Neural progenitor cell (in vitro differentiated cells): ENCODE measurements at regions not wholly inside any gene's neighbourhood (a gene's known extent, or its start where the extent isn't known, plus 50 kb on each side); places are given as distances from the start of the nearest gene placed in this dataset.

Experiments
- DNase-seq: peaks from one replicate; pipeline ENCODE4 v3.0.0-alpha.2; 2016; ENCODE audit warnings: low spot score
- H2AFZ ChIP-seq: fragments of 200-600 bp; sonication (generic); replicated peaks from 2 replicates; pipeline ENCODE4 v1.6.1; 2016; ENCODE audit warnings: antibody characterized with exemption
- H3F3A ChIP-seq: fragments of 200-600 bp; sonication (generic); 2 replicates; pipeline ENCODE4 v1.6.1; 2016; ENCODE audit warnings: antibody characterized with exemption, low read depth
- H3K27ac ChIP-seq: fragments of 200-600 bp; sonication (generic); 2 replicates; pipeline ENCODE4 v1.5.1; 2016; ENCODE audit warnings: mild to moderate bottlenecking
- H3K27me3 ChIP-seq: fragments of 200-600 bp; sonication (generic); 2 replicates; pipeline ENCODE4 v1.6.1; 2016; ENCODE audit warnings: mild to moderate bottlenecking, moderate library complexity
- H3K36me3 ChIP-seq: fragments of 200-600 bp; sonication (generic); 2 replicates; pipeline ENCODE4 v1.5.1; 2016
- H3K4me1 ChIP-seq: fragments of 200-600 bp; sonication (generic); 2 replicates; pipeline ENCODE4 v1.6.1; 2016; ENCODE audit warnings: mixed run types
- H3K4me2 ChIP-seq: fragments of 200-600 bp; sonication (generic); 2 replicates; pipeline ENCODE4 v1.6.1; 2016
- H3K4me3 ChIP-seq: fragments of 200-600 bp; sonication (generic); 2 replicates; pipeline ENCODE4 v1.5.1; 2016
- H3K79me2 ChIP-seq: fragments of 200-600 bp; sonication (generic); 2 replicates; pipeline ENCODE4 v1.6.1; 2016; ENCODE audit warnings: low read depth
- H3K9ac ChIP-seq: fragments of 200-600 bp; sonication (generic); 2 replicates; pipeline ENCODE4 v1.6.1; 2016
- H3K9me3 ChIP-seq: fragments of 200-600 bp; sonication (generic); 2 replicates; pipeline ENCODE4 v1.5.1; 2016; ENCODE audit warnings: low read depth
- H4K20me1 ChIP-seq: fragments of 200-600 bp; sonication (generic); 2 replicates; pipeline ENCODE4 v1.6.1; 2016; ENCODE audit warnings: low read depth
- H3K27ac Mint-ChIP-seq: 3 replicates; pipeline ENCODE4 v1.8.0; 2021; ENCODE audit warnings: mixed read lengths
- H3K27me3 Mint-ChIP-seq: 2 replicates; pipeline ENCODE4 v1.8.0; 2022; ENCODE audit warnings: low read depth, mild to moderate bottlenecking, inconsistent platforms, moderate library complexity, mixed read lengths; ENCODE audit not compliant: insufficient read depth
- H3K36me3 Mint-ChIP-seq: 3 replicates; pipeline ENCODE4 v1.8.0; 2021; ENCODE audit warnings: mixed read lengths
- H3K4me1 Mint-ChIP-seq: 3 replicates; pipeline ENCODE4 v1.8.0; 2021; ENCODE audit warnings: mixed read lengths
- H3K4me3 Mint-ChIP-seq: 3 replicates; pipeline ENCODE4 v1.8.0; 2021; ENCODE audit warnings: mild to moderate bottlenecking, moderate library complexity, mixed read lengths
- H3K9me3 Mint-ChIP-seq: 3 replicates; pipeline ENCODE4 v1.8.0; 2020; ENCODE audit warnings: mixed read lengths
- CTCF ChIP-seq: fragments of 200-600 bp; sonication (generic); IDR thresholded peaks from 2 replicates; pipeline ENCODE4 v1.5.1; 2017; ENCODE audit warnings: antibody characterized with exemption, mild to moderate bottlenecking
- EZH2 ChIP-seq: fragments of 200-600 bp; sonication (generic); IDR thresholded peaks from 2 replicates; pipeline ENCODE4 v1.6.1; 2017; ENCODE audit warnings: antibody characterized with exemption, mild to moderate bottlenecking, moderate library complexity
- EZH2phosphoT487 ChIP-seq: fragments of 200-600 bp; sonication (generic); IDR thresholded peaks from 2 replicates; pipeline ENCODE4 v1.6.1; 2017; ENCODE audit warnings: antibody characterized with exemption

DNA sequence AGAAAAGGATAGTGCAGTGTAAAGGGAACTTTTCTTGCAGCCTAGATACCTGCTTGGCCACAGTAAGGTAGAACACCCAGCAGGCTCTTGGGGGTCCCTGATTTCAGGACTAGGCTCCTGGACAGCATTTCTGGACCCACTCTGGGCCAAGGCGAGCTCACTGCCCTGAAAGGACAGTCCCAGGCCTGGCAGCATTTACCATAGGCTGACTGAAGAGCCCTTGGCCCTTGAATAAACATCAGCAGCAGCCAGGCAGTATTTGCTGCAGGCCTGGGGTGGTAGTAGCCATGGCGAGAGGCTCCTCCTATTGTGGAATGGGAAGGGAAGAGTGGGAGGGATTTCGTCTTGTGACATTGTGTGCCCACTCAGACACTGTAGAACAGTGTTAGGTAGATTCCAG lies 529.2 kb downstream of the TUSC7 start:
- Histone ChIP-seq H3K9me3 (no peaks in the 10 kb centered on the region), H3F3A (no peaks in the 10 kb centered on the region), H2AFZ (no peak overlapping the region), H4K20me1 (no peaks in the 10 kb centered on the region), H3K27ac (no peak overlapping the region), H3K36me3 (no peaks in the 10 kb centered on the region), H3K9ac (no peak overlapping the region), H3K4me1 (no peaks in the 10 kb centered on the region), H3K27me3 (no peaks in the 10 kb centered on the region), H3K79me2 (no peaks in the 10 kb centered on the region), H3K4me3 (no peak overlapping the region), H3K4me2 (no peak overlapping the region)
- H3K36me3 Mint-ChIP-seq, result no peaks in the 10 kb centered on the region
- H3K27ac Mint-ChIP-seq, result no peak overlapping the region
- H3K4me3 Mint-ChIP-seq, result no peak overlapping the region
- DNase-seq, result peak; percentile 27
- peaks cover 3% of the 10 kb centered on the region for H3K27me3 Mint-ChIP-seq
- no peaks in the 10 kb centered on the region for H3K9me3 Mint-ChIP-seq
- peaks cover 10% of the 10 kb centered on the region for H3K4me1 Mint-ChIP-seq
- TF ChIP-seq EZH2phosphoT487, result no peak
- TF ChIP-seq CTCF, result no peak
- no peak for TF ChIP-seq EZH2

DNA sequence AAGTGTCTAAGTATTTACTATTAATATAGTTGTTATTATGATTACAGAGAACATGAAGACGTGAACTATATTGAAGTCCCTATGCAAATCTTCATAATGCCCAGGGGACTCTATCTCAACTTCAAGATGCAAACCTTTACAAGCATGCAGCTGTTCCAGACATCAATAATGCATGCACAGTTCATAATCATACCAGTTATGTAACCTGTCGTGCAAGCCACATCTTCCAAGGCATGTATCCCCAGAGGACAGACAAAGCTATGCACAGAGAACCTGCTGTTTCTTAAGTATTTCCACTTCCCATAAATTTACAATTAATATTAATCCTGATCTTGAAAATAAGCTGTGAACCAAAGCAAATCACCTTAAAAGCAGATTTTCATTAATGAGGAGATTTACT lies 534.1 kb downstream of the TUSC7 start:
- Histone ChIP-seq H3K36me3 (no peaks in the 10 kb centered on the region), H3K4me2 (no peak overlapping the region), H3K4me3 (no peak overlapping the region), H3F3A (no peaks in the 10 kb centered on the region), H3K9me3 (no peaks in the 10 kb centered on the region), H3K79me2 (no peaks in the 10 kb centered on the region), H3K4me1 (peaks cover 8% of the 10 kb centered on the region), H2AFZ (no peak overlapping the region), H3K27me3 (no peaks in the 10 kb centered on the region), H4K20me1 (no peaks in the 10 kb centered on the region), H3K27ac (no peak overlapping the region), H3K9ac (no peak overlapping the region)
- Mint-ChIP-seq H3K27ac (no peak overlapping the region), H3K4me3 (no peak overlapping the region), H3K4me1 (peaks cover 3% of the 10 kb centered on the region), H3K27me3 (no peaks in the 10 kb centered on the region), H3K9me3 (no peaks in the 10 kb centered on the region), H3K36me3 (no peaks in the 10 kb centered on the region)
- no peak for TF ChIP-seq EZH2
- TF ChIP-seq EZH2phosphoT487, result no peak
- no peak for DNase-seq

DNA sequence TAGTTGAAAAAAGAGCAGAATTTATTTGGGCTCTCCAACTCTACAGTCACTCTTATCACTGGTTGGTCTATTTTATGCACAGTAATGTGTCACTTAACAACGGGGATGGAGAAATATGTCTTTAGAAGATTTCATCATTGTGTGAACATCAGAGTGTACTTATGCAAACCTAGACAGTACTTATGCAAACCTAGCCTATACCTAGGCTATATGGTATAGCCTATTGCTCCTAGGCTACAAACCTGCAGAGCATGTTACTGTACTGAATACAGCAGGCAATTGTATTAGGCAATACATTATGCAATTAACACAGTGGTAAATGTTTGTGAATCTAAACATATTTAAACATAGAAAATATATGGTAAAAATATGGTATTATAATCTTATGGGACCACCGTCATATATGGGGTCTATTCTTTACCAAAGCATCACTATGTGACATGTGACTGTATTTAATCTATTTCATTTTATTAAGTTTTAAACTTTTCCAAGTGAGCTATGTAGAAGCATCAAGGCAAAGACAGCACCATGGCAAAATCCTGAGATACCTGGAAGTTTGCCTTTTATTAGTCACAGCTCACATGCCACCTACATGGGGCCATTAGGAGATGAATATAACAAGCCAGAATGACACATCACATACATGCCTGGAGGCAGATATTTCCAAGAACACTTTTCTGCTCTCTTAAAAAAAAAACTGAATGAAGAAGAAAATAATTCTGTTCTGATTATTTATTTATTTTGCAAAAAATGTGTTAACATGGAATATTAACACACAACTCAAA lies 537.4 kb downstream of the TUSC7 start:
- Mint-ChIP-seq H3K9me3 (no peaks in the 10 kb centered on the region), H3K36me3 (no peaks in the 10 kb centered on the region), H3K27me3 (no peaks in the 10 kb centered on the region), H3K4me1 (peaks cover 3% of the 10 kb centered on the region), H3K4me3 (no peak overlapping the region), H3K27ac (no peak overlapping the region)
- H3K27me3 ChIP-seq, result no peaks in the 10 kb centered on the region
- no peak overlapping the region for H3K9ac ChIP-seq
- peaks cover 8% of the 10 kb centered on the region for H3K4me1 ChIP-seq
- no peaks in the 10 kb centered on the region for H3K9me3 ChIP-seq
- H3K4me3 ChIP-seq, result no peak overlapping the region
- H3K36me3 ChIP-seq, result no peaks in the 10 kb centered on the region
- no peak overlapping the region for H3K27ac ChIP-seq
- no peak overlapping the region for H3K4me2 ChIP-seq
- no peaks in the 10 kb centered on the region for H3K79me2 ChIP-seq
- no peaks in the 10 kb centered on the region for H3F3A ChIP-seq
- H2AFZ ChIP-seq, result no peak overlapping the region
- TF ChIP-seq EZH2 (no peak), CTCF (no peak)
- no peak for DNase-seq
- no peaks in the 10 kb centered on the region for H4K20me1 ChIP-seq

DNA sequence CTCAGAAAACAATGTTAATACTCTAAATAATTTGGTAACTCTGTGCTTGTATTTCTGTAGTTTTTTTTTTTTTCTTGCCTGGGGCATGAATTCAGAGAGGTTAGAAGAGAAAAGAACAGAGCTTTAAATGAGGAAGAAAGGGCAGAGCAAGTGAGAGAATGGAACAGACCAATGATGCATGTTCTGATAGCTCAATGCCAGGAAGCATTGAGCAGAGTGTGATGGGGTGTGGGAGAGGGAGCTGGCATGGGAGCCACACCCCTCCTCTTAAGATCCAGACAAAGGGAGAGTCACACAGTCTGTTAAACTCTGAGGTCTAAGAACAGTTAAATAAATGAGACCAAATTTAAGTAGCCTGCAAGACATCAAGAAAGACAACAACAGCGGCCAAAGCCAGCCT lies 538.6 kb downstream of the TUSC7 start:
- H3K4me2 ChIP-seq, result no peak overlapping the region
- no peaks in the 10 kb centered on the region for H3F3A ChIP-seq
- peaks cover 10% of the 10 kb centered on the region for H3K4me1 ChIP-seq
- Mint-ChIP-seq H3K4me3 (no peak overlapping the region), H3K9me3 (no peaks in the 10 kb centered on the region), H3K36me3 (no peaks in the 10 kb centered on the region), H3K27me3 (no peaks in the 10 kb centered on the region), H3K4me1 (peaks cover 3% of the 10 kb centered on the region), H3K27ac (no peak overlapping the region)
- peak; percentile 23 for DNase-seq
- no peak overlapping the region for H3K9ac ChIP-seq
- H3K27ac ChIP-seq, result no peak overlapping the region
- no peak overlapping the region for H3K4me3 ChIP-seq
- TF ChIP-seq EZH2phosphoT487, result no peak
- no peaks in the 10 kb centered on the region for H3K9me3 ChIP-seq
- no peaks in the 10 kb centered on the region for H4K20me1 ChIP-seq
- H3K27me3 ChIP-seq, result no peaks in the 10 kb centered on the region
- no peaks in the 10 kb centered on the region for H3K79me2 ChIP-seq
- H3K36me3 ChIP-seq, result no peaks in the 10 kb centered on the region
- H2AFZ ChIP-seq, result no peak overlapping the region
